ENCODE measurements at regions not wholly inside any gene's neighbourhood (a gene's known extent, or its start where the extent isn't known, plus 50 kb on each side); places are given as distances from the start of the nearest gene placed in this dataset.

GRCh38 chr2:239499726-239500573, 99.1 kb upstream of the HDAC4 start:
- DNase-seq = no peak

- no peak for DNase-seq
Measured at GRCh38 chr2:239498981-239499634, 98.3 kb upstream of the HDAC4 start.

- DNase-seq = no peak
Measured at GRCh38 chr2:239498576-239498975, 97.8 kb upstream of the HDAC4 start.

- DNase-seq = no peak
Measured at GRCh38 chr2:239496700-239497099, 95.9 kb upstream of the HDAC4 start.

GRCh38 chr2:239495791-239496233, 95.0 kb upstream of the HDAC4 start:
- DNase-seq = no peak

GRCh38 chr2:239495175-239495574, 94.4 kb upstream of the HDAC4 start:
- DNase-seq = no peak

- DNase-seq = no peak
Measured at GRCh38 chr2:239494578-239494977, 93.8 kb upstream of the HDAC4 start.

- no peak for DNase-seq
Measured at GRCh38 chr2:239489481-239489880, 88.7 kb upstream of the HDAC4 start.

- DNase-seq = no peak
Measured at GRCh38 chr2:239488125-239488524, 87.3 kb upstream of the HDAC4 start.

GRCh38 chr2:239487272-239487671, 86.5 kb upstream of the HDAC4 start:
- DNase-seq = no peak

- no peak for DNase-seq
Measured at GRCh38 chr2:239485622-239486021, 84.8 kb upstream of the HDAC4 start.

- DNase-seq = no peak
Measured at GRCh38 chr2:239484571-239485355, 83.9 kb upstream of the HDAC4 start.

GRCh38 chr2:239482778-239483712, 82.2 kb upstream of the HDAC4 start:
- DNase-seq = no peak

GRCh38 chr2:239479471-239479870, 78.7 kb upstream of the HDAC4 start:
- DNase-seq = no peak

GRCh38 chr2:239477591-239477990, 76.8 kb upstream of the HDAC4 start:
- no peak for DNase-seq

- DNase-seq = no peak
Measured at GRCh38 chr2:239476757-239477585, 76.2 kb upstream of the HDAC4 start.

- no peak for DNase-seq
Measured at GRCh38 chr2:239476029-239476756, 75.4 kb upstream of the HDAC4 start.

GRCh38 chr2:239475161-239476028, 74.6 kb upstream of the HDAC4 start:
- DNase-seq = no peak

GRCh38 chr2:239473211-239473805, 72.5 kb upstream of the HDAC4 start:
- no peak for DNase-seq

Measured in Kasumi-1 (cell line).